Activated naive CD4-positive, alpha-beta T cell treated with anti-CD3 and anti-CD28 coated beads, Interleukin-2, amount 50 U/mL, for 16 hours (primary cell): ENCODE measurements at regions not wholly inside any gene's neighbourhood (a gene's known extent, or its start where the extent isn't known, plus 50 kb on each side); places are given as distances from the start of the nearest gene placed in this dataset.
A peak's percentile ranks its signal among the peaks of the same experiment; 100 is the strongest.
"Not testable (repeated sequence)": the region's sequence is repeated elsewhere in the genome, so short reads cannot be mapped to it uniquely, and the experiment has no call there.

Source experiments
- DNase-seq: peaks from one replicate; pipeline ENCODE4 v3.0.0-alpha.2; 2020

GRCh38 chr15:92763459-92763858 is 107.9 kb upstream of the FAM174B start:
- no peak for DNase-seq

GRCh38 chr15:92768131-92768530 is 112.6 kb upstream of the FAM174B start:
- not testable (repeated sequence) for DNase-seq

GRCh38 chr15:92770641-92771040 is 115.1 kb upstream of the FAM174B start:
- no peak for DNase-seq

GRCh38 chr15:92772061-92772460 is 116.5 kb upstream of the FAM174B start:
- DNase-seq: no peak

- no peak for DNase-seq
Measured at GRCh38 chr15:92772626-92773244, 117.2 kb upstream of the FAM174B start.

- DNase-seq: no peak
Measured at GRCh38 chr15:92773340-92773739, 117.8 kb upstream of the FAM174B start.

GRCh38 chr15:92779874-92780273 is 120.2 kb upstream of the CHD2 start:
- no peak for DNase-seq

- no peak for DNase-seq
Measured at GRCh38 chr15:92780843-92781242, 119.3 kb upstream of the CHD2 start.

- DNase-seq: no peak
Measured at GRCh38 chr15:92781925-92782453, 118.1 kb upstream of the CHD2 start.

GRCh38 chr15:92787116-92787515 is 113.0 kb upstream of the CHD2 start:
- no peak for DNase-seq

- no peak for DNase-seq
Measured at GRCh38 chr15:92788196-92788595, 111.9 kb upstream of the CHD2 start.

GRCh38 chr15:92788793-92789192 is 111.3 kb upstream of the CHD2 start:
- not testable (repeated sequence) for DNase-seq

GRCh38 chr15:92796161-92796611 is 103.9 kb upstream of the CHD2 start:
- no peak for DNase-seq

- no peak for DNase-seq
Measured at GRCh38 chr15:92797168-92798052, 102.7 kb upstream of the CHD2 start.

GRCh38 chr15:92800013-92800412 is 100.1 kb upstream of the CHD2 start:
- DNase-seq: no peak

- DNase-seq: not testable (repeated sequence)
Measured at GRCh38 chr15:92800416-92801055, 99.6 kb upstream of the CHD2 start.

- DNase-seq: not testable (repeated sequence)
Measured at GRCh38 chr15:92801056-92801773, 98.9 kb upstream of the CHD2 start.

GRCh38 chr15:92801774-92802464 is 98.2 kb upstream of the CHD2 start:
- no peak for DNase-seq

GRCh38 chr15:92803536-92803851 is 96.6 kb upstream of the CHD2 start:
- DNase-seq: no peak

- DNase-seq: peak; percentile 81
Measured at GRCh38 chr15:92803852-92804609, 96.1 kb upstream of the CHD2 start.

- DNase-seq: not testable (repeated sequence)
Measured at GRCh38 chr15:92804610-92804936, 95.6 kb upstream of the CHD2 start.
